Posterior cingulate gyrus (tissue), 11 donors: ENCODE measurements at regions not wholly inside any gene's neighbourhood (a gene's known extent, or its start where the extent isn't known, plus 50 kb on each side); places are given as distances from the start of the nearest gene placed in this dataset.
"Not testable (repeated sequence)": the region's sequence is repeated elsewhere in the genome, so short reads cannot be mapped to it uniquely, and the experiment has no call there.

Experiments
- DNase-seq, 10 donors: peaks; one replicate each; pipeline versions ENCODE4 v3.0.0 to v3.0.0-alpha.2; 2020 to 2021; ENCODE audit warnings: mixed read lengths in 3 of 10
- intact Hi-C: fragments of 100-400 bp; cut with DNase I; formaldehyde crosslinking; loops from one replicate; pipeline ENCODE4 v1.15.1; 2023

- intact Hi-C loops = no loop called here
- DNase-seq = no peak
Observed at GRCh38 chr1:197985351-197985750, 68.2 kb downstream of the LHX9 start.

GRCh38 chr1:197986817-197987216 lies 69.6 kb downstream of the LHX9 start:
- intact Hi-C loops = no loop called here
- DNase-seq = no peak

GRCh38 chr1:197987294-197987693 lies 70.1 kb downstream of the LHX9 start:
- DNase-seq = no peak
- intact Hi-C loops = no loop called here

- intact Hi-C loops = not testable (repeated sequence)
Observed at GRCh38 chr1:197988581-197988980, 71.4 kb downstream of the LHX9 start.

GRCh38 chr1:197989058-197989457 lies 71.9 kb downstream of the LHX9 start:
- intact Hi-C loops = no loop called here

More at GRCh38 chr1:197988581-197988980, 71.4 kb downstream of the LHX9 start:
- not testable (repeated sequence) for DNase-seq

GRCh38 chr1:197991594-197991993 lies 74.4 kb downstream of the LHX9 start:
- DNase-seq = no peak
- intact Hi-C loops = no loop called here

More at GRCh38 chr1:197989058-197989457, 71.9 kb downstream of the LHX9 start:
- DNase-seq = no peak

- intact Hi-C loops = no loop called here
- DNase-seq = no peak
Observed at GRCh38 chr1:197994907-197995407, 77.8 kb downstream of the LHX9 start.

- intact Hi-C loops = no loop called here
- no peak for DNase-seq
Observed at GRCh38 chr1:197995408-197996258, 78.5 kb downstream of the LHX9 start.

GRCh38 chr1:197996259-197996512 lies 79.0 kb downstream of the LHX9 start:
- DNase-seq, intact Hi-C loops: not testable (repeated sequence)

- no peak for DNase-seq
- intact Hi-C loops = no loop called here
Observed at GRCh38 chr1:197998110-197998509, 80.9 kb downstream of the LHX9 start.

GRCh38 chr1:198001776-198002408 lies 84.7 kb downstream of the LHX9 start:
- no peak for DNase-seq
- intact Hi-C loops = no loop called here

- intact Hi-C loops = no loop called here
- no peak for DNase-seq
Observed at GRCh38 chr1:198003468-198003867, 86.3 kb downstream of the LHX9 start.

- intact Hi-C loops = no loop called here
- no peak for DNase-seq
Observed at GRCh38 chr1:198007011-198007410, 89.8 kb downstream of the LHX9 start.

GRCh38 chr1:198007687-198008607 lies 90.8 kb downstream of the LHX9 start:
- intact Hi-C loops = no loop called here

GRCh38 chr1:198014355-198014754 lies 97.2 kb downstream of the LHX9 start:
- DNase-seq = no peak
- intact Hi-C loops = no loop called here

More at GRCh38 chr1:198007687-198008607, 90.8 kb downstream of the LHX9 start:
- no peak for DNase-seq

- DNase-seq = no peak
- intact Hi-C loops = no loop called here
Observed at GRCh38 chr1:198015309-198015708, 98.1 kb downstream of the LHX9 start.

GRCh38 chr1:198018529-198018928 lies 101.4 kb downstream of the LHX9 start:
- no peak for DNase-seq
- intact Hi-C loops = no loop called here

- no peak for DNase-seq
- intact Hi-C loops = no loop called here
Observed at GRCh38 chr1:198019126-198019525, 102.0 kb downstream of the LHX9 start.

GRCh38 chr1:198024336-198024735 lies 107.2 kb downstream of the LHX9 start:
- intact Hi-C loops = no loop called here
- DNase-seq = no peak

- intact Hi-C loops = no loop called here
- DNase-seq = no peak
Observed at GRCh38 chr1:198024782-198025181, 107.6 kb downstream of the LHX9 start.

GRCh38 chr1:198030682-198031081 lies 113.5 kb downstream of the LHX9 start:
- intact Hi-C loops = no loop called here
- no peak for DNase-seq
